Stimulated activated CD4-positive, alpha-beta T cell treated with anti-CD3 and anti-CD28 coated beads, Interleukin-15, amount 100 ng/mL, for 24 hours (primary cell): ENCODE measurements at regions not wholly inside any gene's neighbourhood (a gene's known extent, or its start where the extent isn't known, plus 50 kb on each side); places are given as distances from the start of the nearest gene placed in this dataset.
A peak's percentile ranks its signal among the peaks of the same experiment; 100 is the strongest.
"Not testable (repeated sequence)": the region's sequence is repeated elsewhere in the genome, so short reads cannot be mapped to it uniquely, and the experiment has no call there.

Source experiments
- DNase-seq: peaks from one replicate; pipeline ENCODE4 v3.0.0-alpha.2; 2020

DNA sequence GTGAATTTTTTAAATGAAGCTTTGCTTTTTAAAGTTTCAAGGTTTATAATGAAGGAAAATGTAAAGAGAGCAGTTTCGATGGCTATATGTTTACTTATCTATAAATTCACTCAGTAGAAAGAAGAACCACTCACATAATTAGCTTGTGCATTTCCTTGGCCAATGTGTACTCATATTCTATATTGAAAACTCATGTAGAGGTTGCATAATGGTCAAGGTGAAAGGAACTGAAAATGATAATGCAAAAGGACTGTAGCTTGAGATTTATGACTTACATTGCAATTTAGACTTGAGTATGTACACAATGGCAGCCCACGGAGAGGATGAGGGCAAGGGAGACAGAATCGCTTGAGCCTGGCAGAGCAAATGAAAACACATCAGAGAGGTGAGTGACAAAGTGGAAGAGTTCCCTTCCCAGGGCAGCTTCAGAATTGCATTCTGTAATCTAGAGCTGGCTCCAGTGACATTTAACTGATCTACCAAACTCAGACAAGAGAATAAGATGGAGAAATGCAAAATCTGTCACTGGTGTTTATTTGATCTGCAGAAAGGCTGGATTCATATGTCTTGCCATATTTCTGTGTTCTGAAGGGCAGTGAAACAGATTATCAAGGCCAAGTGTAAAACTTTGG, 191.8 kb downstream of the TMEM200A start:
- DNase-seq: no peak

DNA sequence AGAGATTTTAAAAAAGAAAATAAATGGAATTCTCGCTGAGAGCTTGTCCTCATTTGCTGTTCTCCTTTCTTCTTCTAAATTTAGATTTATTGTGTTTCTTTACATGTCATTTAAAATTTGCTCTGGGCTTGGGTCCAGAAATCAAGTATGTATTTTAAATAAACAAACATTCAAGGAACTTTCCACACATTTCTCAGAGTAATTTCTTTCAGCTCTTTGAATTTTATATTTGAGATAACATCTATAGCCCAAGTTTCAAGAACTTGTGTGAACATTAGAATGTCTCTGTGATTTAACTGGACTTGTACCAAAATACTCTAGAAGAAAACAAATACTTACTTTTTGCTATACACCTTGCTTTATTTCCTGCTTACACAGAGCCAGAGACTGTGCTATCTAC, 192.3 kb downstream of the TMEM200A start:
- DNase-seq: no peak

DNA sequence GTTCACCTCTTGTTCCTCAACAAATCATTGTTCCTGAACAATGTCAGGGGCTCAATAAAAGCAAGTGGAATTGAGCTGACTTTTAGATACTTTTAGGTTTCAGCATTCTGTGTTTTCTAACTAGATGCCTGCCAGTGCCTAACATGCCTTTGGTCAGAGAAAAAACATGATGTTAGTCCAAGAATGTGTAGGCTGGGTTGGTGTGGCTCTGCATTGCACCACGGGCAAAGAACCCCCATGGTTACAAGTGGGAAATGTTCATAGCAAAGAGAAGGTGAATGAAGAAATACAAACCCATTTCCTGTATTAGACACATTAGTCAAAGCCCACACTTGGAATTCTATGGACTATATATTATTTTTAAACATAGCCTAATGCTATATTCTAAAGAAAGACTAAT, 193.3 kb downstream of the TMEM200A start:
- DNase-seq: no peak

DNA sequence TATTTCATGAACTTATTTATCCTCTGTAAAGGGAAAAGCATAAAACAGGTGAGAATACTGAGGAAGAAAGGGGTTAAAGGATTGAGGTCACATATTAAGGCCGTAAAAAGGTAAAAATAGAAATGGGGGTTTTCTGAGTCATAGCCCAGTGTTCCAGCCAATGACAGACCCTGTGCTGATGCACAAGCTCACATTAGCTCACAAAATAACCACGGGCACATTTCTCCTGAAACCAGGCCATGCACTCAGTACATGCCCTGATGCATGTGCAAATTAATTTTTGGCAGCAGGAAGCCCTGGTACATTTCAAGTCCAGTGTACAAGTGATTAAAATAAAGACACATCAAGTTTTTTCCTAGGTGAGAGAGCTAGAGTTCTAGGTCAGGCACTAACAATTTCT, 194.4 kb downstream of the TMEM200A start:
- DNase-seq: no peak

DNA sequence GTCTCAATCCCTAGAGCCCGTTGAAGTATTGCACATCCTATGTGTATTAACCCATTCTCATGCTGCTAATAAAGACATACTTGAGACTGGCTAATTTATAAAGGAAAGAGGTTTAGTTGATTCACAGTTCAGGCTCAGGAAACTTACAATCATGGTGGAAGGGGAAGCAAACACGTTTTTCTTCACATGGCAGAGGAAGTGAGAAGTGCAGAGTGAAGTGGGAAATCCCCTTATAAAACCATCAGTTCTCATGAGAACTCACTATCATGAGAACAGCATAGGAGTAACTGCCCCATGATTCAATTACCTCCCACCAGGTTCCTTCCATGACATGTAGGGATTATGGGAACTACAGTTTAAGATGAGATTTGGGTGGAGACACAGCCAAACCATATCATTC, 195.3 kb downstream of the TMEM200A start:
- not testable (repeated sequence) for DNase-seq

DNA sequence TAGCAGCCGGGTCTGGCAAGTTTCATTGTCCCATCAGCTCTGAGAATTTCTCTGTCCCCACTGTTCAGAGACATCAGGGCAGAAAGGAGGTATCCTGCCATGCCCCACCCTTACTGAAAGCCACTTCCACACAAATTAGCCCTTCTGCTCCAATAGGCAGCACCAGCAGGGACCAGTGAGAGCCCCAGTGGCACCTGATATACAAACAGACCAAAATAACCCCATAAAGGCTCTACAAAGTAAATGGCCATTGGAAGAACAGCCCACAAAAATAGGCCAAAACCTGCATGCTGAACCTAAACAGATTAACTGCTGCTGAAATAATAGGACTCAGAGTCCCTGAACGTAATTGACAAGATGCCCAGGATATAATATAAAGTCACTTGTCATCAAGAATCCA, 199.9 kb downstream of the TMEM200A start:
- no peak for DNase-seq

DNA sequence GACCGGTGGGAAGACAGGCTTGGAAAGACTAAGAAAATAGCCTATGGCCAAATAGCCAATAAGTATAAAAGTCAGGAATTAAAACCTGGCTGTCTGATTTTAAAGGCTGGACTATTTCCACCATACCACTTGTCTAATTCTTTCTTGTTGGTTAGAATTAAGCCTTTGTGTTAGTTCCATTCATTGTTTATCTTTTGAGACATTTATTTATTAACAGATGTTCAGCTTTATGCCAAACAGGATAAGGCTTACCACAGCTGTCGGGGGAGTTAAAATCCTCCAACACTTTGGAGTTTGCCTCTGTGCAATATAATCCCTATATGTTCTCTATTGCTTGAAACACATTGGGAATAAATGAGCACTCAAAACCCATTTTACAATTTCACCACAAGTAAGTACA, 208.3 kb downstream of the TMEM200A start:
- DNase-seq: no peak

DNA sequence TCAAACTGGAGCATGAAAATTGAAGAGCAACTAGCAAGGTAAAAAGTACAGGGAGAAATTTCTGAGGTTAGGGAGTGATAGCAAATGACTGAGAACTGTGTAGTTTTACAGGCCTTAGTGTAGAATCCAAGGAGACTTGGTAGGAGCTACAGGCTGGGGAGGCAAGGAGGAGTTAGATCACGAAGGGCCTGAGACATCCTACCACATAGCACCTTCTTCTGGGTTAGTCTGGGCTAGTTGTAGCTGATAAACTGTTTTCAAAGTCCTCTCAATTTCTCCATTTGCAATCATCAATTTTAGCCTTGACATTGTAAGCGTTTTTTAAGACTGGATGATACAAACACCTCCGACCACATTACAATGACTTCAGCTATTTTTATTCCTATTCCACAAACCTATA, 209.7 kb downstream of the TMEM200A start:
- DNase-seq: no peak

DNA sequence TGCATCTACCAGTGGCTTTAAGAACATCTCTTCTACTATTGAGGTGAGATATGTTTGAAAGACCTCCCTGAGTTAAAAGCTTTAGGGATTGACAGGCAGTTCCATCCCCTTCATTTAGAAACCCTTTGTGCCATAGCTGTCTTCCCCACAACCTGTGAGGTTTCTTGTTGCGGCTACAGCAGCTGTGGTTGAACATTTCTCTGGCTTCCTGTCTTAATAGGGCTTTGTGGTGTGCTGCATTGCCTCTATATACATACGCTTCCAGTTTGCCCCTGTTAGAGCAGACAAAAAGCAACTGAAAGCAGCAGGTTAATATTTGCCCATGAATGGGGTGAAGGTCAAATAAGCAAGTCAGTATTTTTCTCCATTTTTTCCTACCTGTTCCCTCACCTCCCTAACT, 210.2 kb downstream of the TMEM200A start:
- DNase-seq: peak; percentile 57

DNA sequence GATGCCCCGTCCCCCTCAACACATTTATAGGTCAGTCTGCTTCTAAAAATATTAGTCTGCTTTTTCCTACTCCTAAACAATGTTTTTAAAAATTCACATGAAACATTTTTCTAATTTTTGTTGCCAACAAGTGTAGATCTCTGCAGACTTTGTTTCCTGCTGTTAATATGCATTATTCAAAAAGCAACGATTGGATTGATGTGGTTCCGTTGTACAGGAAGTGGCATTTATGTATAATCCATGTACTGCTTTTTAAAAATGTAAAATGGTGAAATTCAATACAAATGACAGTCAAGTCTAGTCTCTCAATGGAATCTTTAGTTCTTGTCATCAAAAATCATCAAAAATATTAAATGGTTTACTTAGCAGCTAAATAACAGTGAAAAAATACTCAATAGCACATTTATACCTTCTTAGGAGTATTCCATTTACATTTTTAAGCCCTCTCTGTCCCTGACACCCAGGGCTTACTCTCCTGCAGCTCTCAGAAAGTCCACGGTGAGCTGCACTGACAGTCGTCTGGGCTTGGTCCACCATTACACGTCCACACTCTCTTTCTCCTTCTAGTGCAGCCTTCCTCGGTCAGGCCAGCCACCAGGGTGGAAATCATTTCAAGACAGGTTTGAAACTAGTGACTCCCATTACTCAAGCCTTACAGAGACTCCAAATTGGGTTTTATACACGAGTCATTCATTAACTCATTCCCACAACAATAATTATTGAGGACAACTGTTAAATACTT, 211.5 kb downstream of the TMEM200A start:
- peak; percentile 10 for DNase-seq

DNA sequence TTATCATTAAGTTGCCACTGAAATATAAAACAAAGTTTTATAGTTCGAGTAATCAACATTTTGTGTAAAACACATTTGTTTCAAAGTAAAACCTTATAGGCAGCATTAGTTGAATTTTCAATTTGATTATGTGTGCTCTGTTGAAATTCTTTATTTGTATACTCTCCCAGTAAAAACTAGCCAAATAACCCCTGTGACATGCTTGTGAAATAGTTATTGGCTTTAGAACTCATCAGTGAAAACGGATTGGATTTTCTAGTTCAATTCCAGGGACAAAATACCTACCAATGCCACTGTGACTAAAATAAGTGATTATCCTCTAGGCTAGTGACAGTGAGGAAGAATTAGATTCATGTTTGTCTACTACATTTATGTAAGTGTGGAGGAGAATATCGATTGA, 212.9 kb downstream of the TMEM200A start:
- DNase-seq: no peak

DNA sequence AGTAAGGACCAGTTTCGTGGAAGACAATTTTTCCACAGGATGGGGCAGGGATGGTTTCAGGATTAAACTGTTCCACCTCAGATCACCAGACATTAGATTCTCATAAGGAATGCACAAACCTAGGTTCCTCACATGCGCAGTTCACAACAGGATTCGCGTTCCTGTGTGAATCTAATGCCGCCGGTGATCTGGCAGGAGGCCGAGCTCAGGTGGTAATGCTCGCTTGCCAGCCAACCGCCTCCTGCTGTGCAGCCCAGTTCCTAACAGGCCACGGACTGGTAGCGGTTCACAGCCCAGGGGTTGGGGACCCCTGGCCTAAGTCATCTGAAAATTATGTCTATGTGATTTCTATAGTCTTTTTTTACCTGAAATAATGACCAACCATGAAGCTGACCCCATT, 217.5 kb downstream of the TMEM200A start:
- no peak for DNase-seq

DNA sequence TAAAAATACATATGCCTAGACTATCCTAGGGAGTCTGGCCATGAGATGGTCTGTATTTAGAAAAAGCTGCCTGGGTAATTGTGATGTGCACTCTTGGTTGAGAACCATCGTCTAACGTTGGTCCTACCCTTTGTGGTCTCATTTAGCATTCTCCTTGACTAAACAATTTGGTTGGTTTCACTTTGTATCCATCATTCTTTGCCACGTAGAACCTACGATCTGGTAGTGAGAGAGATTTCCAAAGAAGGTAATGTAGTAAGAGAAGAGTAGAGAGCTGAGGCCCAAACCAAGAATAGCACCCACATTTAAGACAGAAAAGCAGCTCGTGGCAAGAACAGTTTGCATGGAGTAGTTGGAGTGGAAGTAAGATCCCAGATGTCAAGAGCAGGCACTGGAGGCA, 219.8 kb downstream of the TMEM200A start:
- no peak for DNase-seq

DNA sequence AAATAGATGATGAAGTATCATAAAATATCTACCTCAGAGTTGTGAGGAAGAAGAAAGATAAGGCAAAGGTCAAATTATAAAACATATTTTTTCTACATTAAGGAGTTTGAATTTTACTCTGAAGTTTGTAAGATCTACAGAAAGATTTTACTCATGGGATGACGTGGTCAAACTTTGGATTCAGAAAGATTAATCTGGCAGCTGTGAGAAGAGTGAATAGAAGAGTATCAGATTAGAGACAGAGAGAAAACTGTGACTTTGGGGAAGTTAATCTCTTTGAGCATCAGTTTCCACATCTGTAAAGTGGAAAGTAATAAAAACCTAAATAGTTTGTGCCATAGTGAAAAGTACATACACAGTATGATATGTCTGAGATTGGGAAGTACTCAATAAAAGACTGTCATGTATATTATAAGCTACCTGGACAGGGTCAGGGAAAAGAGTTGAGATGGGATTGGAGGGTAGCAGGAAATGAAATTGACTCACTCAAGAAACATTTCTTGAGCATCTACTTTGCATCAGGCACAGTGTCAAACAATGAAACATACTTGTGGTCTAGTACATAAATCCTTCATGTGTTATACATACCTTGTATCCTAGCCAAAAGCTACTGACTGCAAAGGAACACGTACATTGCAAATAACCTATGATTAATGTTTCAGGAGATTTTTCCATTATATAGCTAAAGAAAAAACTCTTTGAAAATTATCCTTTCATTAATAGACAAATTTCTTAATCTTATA, 222.1 kb downstream of the TMEM200A start:
- no peak for DNase-seq

DNA sequence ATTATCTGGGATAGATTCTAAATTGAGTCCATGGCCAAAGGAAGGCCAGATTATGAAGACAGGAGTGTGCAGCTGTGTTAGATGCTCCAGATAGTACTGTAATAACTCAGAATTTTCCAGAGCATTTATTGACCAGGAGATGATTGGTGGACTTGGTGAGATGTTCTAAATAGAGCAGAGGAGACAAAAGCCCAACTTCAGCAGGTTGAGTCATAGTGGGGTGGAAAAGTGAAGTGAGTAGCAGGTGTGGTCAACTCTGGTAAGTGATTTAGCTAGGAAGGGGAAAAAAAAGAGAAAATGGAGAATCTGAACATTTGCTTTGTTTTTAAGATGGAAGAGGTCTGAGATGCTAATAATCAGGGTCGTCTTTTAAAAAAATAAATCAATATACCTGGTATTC, 227.4 kb downstream of the TMEM200A start:
- no peak for DNase-seq

DNA sequence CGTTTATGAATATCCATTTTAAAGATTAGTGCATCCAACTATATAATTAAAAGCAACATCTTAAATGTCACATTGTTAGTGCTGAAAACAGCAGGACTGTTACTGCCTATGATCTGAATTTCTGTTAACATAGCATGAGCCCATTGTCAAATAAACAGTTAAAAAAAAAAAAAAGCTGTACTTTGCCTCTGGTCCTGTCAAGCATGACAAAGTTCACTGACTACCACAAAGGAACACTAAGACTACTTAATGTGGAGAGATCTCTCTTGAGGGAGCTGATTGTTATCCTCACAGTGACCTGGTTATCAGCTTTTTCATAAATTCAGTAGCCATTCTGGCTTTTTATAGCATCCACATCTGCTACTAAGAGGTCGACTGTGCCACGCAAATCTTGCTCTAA, 228.1 kb downstream of the TMEM200A start:
- no peak for DNase-seq

DNA sequence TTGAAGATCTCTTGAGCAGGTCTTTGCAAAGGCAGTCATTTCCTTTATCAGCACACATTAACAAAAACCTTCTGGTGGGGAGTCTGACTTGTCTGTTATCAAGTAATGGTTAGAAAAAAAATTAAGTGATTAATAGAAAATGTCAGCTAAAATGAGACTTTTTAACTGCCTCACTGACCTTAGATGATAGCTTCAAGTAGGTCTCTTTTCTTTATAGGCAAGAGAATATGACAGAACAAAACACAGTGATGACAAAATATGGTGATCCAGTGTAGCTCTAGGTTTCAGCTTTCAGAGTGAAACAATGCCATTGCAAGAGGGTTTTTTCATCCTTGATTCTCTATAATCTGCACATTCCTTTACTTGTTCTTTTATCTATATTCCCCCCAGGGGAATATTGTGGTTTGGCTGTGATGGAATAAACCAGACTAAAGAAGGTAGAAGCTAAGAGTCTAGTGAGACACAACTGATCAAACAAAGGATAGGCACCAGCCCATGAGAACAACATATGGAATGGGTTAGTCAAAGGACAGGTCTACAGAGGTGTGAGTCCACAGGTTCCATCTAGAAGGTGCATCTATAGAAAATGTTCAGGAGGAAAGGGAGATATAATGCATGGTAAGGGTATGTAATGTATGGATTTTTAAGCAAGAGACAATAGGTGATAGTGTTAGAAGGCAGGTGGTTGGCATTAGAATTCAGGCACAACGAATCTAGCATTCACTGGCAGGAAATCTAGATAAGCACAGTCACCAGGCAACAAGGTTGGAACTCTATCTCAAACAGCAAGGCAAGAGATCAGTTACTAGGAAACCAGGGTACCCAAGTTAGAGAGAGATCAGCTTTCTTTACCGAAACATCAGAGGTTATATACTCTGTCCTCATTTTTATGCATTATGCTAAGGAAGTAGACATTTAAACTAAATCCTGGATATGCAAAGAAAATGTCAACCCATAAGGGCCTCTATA, 228.9 kb upstream of the SMLR1 start:
- DNase-seq: no peak

DNA sequence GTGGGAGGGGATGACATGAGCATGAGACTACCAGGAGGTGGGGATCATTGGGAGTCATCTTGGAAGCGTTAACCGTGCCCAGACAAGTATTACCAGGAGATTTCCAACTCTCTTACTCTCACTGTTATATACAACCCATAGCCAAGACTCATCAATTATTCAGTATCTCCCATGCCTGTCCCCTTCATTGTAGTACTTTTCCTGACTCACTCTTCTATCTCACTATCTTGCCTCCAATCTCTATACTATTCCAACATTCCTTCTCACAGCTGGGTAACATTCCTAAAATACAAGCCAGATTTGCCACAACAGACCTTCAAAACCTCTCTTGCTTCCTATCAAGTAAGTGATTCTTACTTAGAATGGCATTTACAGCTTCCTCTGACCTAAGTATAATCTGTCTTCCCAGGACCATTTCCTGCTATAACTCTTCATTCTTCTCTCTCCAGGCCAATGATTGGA, 226.3 kb upstream of the SMLR1 start:
- DNase-seq: no peak

DNA sequence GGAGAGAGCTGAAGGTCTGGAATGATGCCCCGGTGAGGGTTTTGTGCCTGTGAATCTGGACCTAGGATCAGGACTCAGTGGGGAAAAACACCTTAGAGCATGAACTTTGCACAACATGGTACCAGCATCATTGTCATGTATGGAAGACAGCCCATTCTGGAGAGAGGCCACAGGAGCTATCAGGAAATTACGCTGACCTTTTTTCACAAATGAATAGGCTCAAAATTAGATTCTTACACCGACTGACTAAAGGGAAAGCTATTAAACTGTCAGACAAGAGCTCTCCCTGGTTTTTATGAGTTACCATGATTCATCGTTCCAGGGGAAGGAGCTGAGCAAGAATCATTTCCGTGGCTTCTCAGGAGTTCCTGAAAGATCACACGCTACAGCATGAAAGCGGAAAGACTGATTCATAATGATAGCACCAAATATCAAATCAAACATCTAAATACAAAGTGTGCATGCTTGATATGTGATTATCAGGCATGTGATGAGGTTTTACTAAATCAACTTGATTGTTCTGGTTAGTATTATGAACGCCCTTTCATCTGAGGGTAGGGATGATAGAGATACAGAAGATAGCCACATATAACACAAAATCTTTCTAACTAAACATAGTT, 224.9 kb upstream of the SMLR1 start:
- peak; percentile 34 for DNase-seq

DNA sequence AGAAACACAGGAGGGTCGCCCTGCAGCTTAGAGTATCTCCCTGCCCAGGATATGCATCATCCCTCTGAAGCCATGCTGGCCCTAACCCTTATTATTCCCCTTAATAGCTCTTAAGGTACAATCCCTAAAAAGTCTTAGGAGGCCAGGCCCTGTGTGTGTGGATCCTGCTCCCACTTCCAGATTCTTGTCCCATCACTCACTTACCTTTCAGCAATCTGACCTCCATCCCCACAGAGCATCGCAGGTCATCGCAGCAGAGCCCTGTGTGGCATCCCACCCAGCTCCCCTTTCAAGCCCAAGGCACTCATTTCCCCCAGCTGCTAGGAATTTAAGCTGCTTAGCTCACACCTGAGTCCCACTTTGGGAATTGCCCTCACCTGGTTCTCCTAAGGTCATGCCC, 223.8 kb upstream of the SMLR1 start:
- DNase-seq: no peak

DNA sequence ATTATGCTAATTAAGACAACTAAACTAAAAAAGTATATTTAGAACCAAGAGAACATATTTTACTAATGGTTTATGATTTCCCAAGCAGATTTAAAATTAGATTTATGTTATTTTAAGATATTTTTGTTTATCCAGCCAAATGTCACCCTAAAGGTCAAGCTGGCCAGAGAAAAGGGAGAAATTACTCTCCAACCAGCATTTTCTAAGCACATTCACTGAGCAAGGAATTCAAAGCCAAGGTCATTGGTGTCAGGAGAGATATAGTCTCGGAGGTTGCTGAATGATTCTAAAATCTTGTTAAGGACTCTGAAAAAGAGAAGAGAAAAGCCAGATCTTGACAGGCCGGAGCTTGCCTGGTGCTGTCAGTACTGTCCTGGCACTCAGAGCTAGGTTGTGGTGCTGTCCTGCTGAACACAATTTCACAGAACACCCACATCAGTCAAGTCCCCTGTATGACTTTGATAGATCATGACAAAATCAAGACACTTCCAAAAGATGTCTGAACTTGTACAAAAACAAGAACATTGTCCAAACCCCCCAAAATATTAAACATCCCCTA, 222.3 kb upstream of the SMLR1 start:
- no peak for DNase-seq

DNA sequence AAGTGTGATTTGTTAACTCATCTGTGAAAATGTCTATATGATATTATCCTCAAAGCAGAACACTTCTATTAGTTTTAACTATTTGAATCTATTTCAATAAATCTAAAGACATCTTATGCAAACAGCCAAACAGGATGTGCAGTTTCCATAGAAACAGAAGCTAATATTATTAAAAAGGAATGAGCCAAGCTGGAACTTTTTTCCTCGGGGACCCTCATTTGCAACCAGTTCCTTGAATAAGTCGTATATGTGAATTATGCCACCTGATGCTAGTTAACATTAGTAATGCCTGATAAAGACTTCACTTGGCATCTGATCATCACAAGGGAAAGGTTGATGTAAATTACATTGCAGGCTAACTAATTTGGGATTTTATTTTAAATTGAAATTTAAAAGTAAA, 216.9 kb upstream of the SMLR1 start:
- no peak for DNase-seq
